Activated B cell treated with CpG ODN at 0.5 μM for 24 hours (primary cell): ENCODE measurements at regions not wholly inside any gene's neighbourhood (a gene's known extent, or its start where the extent isn't known, plus 50 kb on each side); places are given as distances from the start of the nearest gene placed in this dataset.

Source experiments
- ATAC-seq: fragments of 200-7000 bp; cut with Tn5 transposase; one replicate; pipeline ENCODE4 v1.10.0; 2021; ENCODE audit warnings: low read depth, mild to moderate bottlenecking, moderate library complexity
- CTCF ChIA-PET: fragments of 350-600 bp; sonication (Branson Sonifier 250); formaldehyde crosslinking; loops from one replicate; lab custom pipeline; 2021; ENCODE audit warnings: antibody characterized with exemption; lab: Charles Lee
- POLR2A ChIA-PET: fragments of 350-600 bp; sonication (Branson Sonifier 250); formaldehyde crosslinking; loops from one replicate; lab custom pipeline; 2021; ENCODE audit warnings: antibody characterized with exemption; lab: Charles Lee
- DNase-seq: peaks from one replicate; pipeline ENCODE4 v3.0.0; 2022
- H3K27ac Mint-ChIP-seq: one replicate; pipeline ENCODE4 v1.8.0; 2020; ENCODE audit warnings: mixed read lengths
- H3K27me3 Mint-ChIP-seq: one replicate; pipeline ENCODE4 v1.8.0; 2021; ENCODE audit warnings: mixed read lengths
- H3K36me3 Mint-ChIP-seq: one replicate; pipeline ENCODE4 v1.8.0; 2021; ENCODE audit warnings: low read depth, mixed read lengths
- H3K4me1 Mint-ChIP-seq: one replicate; pipeline ENCODE4 v1.8.0; 2021; ENCODE audit warnings: mixed read lengths
- H3K4me3 Mint-ChIP-seq: one replicate; pipeline ENCODE4 v1.8.0; 2020; ENCODE audit warnings: mild to moderate bottlenecking, mixed read lengths
- H3K9me3 Mint-ChIP-seq: one replicate; pipeline ENCODE4 v1.8.0; 2020; ENCODE audit warnings: mixed read lengths
- CTCF ChIP-seq: fragments of 200-600 bp; IDR thresholded peaks from one replicate; pipeline ENCODE4 v1.8.0; 2022; ENCODE audit warnings: antibody characterized with exemption, mild to moderate bottlenecking
- intact Hi-C: fragments of 100-400 bp; cut with micrococcal nuclease; formaldehyde crosslinking; loops from one replicate; pipeline ENCODE4 v1.15.1; 2024

- no peak overlapping the region for H3K4me3 Mint-ChIP-seq
- ATAC-seq (no peak), DNase-seq (no peak)
- intact Hi-C loops: no loop called here
- H3K27ac Mint-ChIP-seq: no peak overlapping the region
- no peaks in the 10 kb centered on the region for H3K36me3 Mint-ChIP-seq
- peaks cover 8% of the 10 kb centered on the region for H3K27me3 Mint-ChIP-seq
- H3K9me3 Mint-ChIP-seq: no peaks in the 10 kb centered on the region
- no peak for TF ChIP-seq CTCF
- ChIA-PET CTCF (no interaction called here), POLR2A (no interaction called here)
- H3K4me1 Mint-ChIP-seq: no peaks in the 10 kb centered on the region
Measured at GRCh38 chr22:48173773-48174160, 1411.3 kb downstream of the TBC1D22A start.

DNA sequence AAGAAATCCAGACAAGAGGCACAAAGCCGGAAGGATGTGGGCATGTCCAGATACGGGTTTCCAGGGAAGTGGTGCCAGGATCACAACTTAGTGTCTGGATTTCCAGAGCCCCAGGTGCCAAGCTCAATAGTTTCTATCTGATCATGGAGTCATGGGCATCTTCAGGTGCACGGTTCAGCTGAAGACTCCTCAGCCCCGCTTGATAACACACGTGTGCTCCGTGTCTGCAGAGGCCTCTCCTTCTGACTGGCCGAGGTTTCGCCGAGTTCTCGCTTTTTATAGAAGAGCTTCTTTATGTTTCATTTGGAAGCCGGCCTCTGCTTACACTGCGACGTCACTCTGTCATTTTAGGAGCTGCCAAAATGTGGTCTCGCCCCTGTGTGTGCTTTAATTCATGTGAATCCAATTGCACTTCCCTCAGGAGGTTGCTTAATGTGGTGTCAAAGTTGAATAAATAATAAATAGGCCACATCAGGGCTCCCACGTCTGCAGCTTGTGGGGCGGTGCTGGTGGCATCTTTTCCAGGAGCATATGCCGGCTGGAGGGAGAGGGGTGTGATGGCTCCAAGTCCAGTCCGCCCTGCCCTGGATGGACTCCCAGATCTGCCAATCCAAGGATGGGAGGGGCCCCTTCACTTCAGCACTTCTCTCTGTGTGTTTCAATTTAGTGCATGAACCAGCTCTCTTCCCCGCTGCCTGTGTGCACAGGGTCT lies 1410.8 kb downstream of the TBC1D22A start:
- Mint-ChIP-seq H3K27ac (no peak overlapping the region), H3K9me3 (no peaks in the 10 kb centered on the region), H3K36me3 (no peaks in the 10 kb centered on the region), H3K4me1 (no peaks in the 10 kb centered on the region), H3K27me3 (peaks cover 6% of the 10 kb centered on the region), H3K4me3 (no peak overlapping the region)
- intact Hi-C loops: no loop called here
- DNase-seq (no peak), ATAC-seq (no peak)
- no peak for TF ChIP-seq CTCF
- ChIA-PET CTCF (no interaction called here), POLR2A (no interaction called here)

GRCh38 chr22:48171271-48171691 lies 1408.8 kb downstream of the TBC1D22A start:
- Mint-ChIP-seq H3K27me3 (peaks cover 6% of the 10 kb centered on the region), H3K4me1 (no peaks in the 10 kb centered on the region), H3K9me3 (no peaks in the 10 kb centered on the region), H3K27ac (no peak overlapping the region), H3K4me3 (no peak overlapping the region), H3K36me3 (no peaks in the 10 kb centered on the region)
- intact Hi-C loops: no loop called here
- CTCF ChIA-PET: no interaction called here
- no peak for DNase-seq
- POLR2A ChIA-PET: no interaction called here
- no peak for ATAC-seq
- no peak for TF ChIP-seq CTCF

DNA sequence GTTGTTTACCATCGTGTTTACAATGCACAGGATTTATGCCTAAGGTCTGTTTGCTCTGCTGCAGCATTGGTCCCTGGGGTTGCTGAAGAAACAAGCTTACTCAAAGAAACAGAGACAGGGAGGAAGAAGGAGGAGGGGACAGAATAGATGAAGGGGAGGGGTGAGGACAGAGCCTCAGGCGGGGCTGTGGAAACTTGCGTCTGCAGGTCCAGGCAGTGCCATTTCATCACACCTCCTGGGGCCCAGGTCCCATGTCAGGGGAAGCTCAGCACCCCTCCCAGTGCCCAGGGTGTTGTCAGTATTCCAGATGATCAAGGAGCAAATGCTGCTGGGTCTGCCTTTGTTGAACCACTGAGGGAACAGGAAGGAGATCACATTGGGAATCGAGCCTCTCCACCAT lies 1406.8 kb downstream of the TBC1D22A start:
- POLR2A ChIA-PET: no interaction called here
- no peaks in the 10 kb centered on the region for H3K36me3 Mint-ChIP-seq
- no peak overlapping the region for H3K27ac Mint-ChIP-seq
- CTCF ChIA-PET: no interaction called here
- no peak for DNase-seq
- no peaks in the 10 kb centered on the region for H3K9me3 Mint-ChIP-seq
- intact Hi-C loops: no loop called here
- peaks cover 2% of the 10 kb centered on the region for H3K27me3 Mint-ChIP-seq
- TF ChIP-seq CTCF: no peak
- no peak overlapping the region for H3K4me3 Mint-ChIP-seq
- no peak for ATAC-seq
- H3K4me1 Mint-ChIP-seq: no peaks in the 10 kb centered on the region

DNA sequence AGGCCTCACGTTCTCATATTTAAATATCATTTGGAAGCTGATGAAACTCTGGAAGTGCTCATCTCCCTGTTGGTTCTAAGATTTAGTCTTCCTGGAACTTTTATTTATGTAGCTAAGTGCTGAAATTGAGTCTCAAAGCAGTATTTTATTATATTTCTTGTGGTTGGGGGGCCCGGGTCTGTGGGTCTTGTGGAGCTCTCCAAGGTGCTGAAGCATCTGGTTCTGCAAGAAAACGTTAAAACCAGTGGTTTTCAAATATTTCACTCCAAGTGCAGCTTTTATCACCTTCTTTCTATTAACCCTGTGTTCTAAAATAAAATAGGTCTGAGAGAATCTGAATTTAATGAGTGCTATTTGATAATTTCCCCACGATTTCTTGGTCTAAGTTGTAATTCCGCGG lies 1404.8 kb downstream of the TBC1D22A start:
- no peak for ATAC-seq
- intact Hi-C loops: no loop called here
- POLR2A ChIA-PET: no interaction called here
- Mint-ChIP-seq H3K4me1 (no peaks in the 10 kb centered on the region), H3K36me3 (no peaks in the 10 kb centered on the region), H3K9me3 (no peaks in the 10 kb centered on the region), H3K4me3 (no peak overlapping the region), H3K27me3 (peaks cover 2% of the 10 kb centered on the region), H3K27ac (no peak overlapping the region)
- DNase-seq: no peak
- TF ChIP-seq CTCF: no peak
- CTCF ChIA-PET: no interaction called here
